ENCODE measurements at regions not wholly inside any gene's neighbourhood (a gene's known extent, or its start where the extent isn't known, plus 50 kb on each side); places are given as distances from the start of the nearest gene placed in this dataset.
"Not testable (repeated sequence)": the region's sequence is repeated elsewhere in the genome, so short reads cannot be mapped to it uniquely, and the experiment has no call there.

GRCh38 chr7:149586646-149587645, 89.3 kb upstream of the ZNF746 start:
- H3K36me3 ChIP-seq (ENCODE audit: control insufficient read depth, insufficient read depth, low read length), result no peaks in the 10 kb centered on the region
- H3K9ac ChIP-seq, result no peak overlapping the region
- no peak for TF ChIP-seq CTCF (IDR thresholded peaks at IDR 0.05)
- no peaks in the 10 kb centered on the region for H3K9me3 ChIP-seq (ENCODE audit: control insufficient read depth, low read length)
- H2AFZ ChIP-seq, result no peak overlapping the region
- H3K4me3 ChIP-seq (ENCODE audit: low read depth, low read length), result no peak overlapping the region
- H3K4me2 ChIP-seq (ENCODE audit: low read length), result no peak overlapping the region
- H3K27me3 ChIP-seq (ENCODE audit: control insufficient read depth, insufficient read depth, low read length), result no peaks in the 10 kb centered on the region
- peaks cover 9% of the 10 kb centered on the region for H3K79me2 ChIP-seq
- no peaks in the 10 kb centered on the region for H3K4me1 ChIP-seq
- no peak overlapping the region for H3K27ac ChIP-seq

- Histone ChIP-seq H3K27me3 (ENCODE audit: control insufficient read depth, insufficient read depth, low read length) (no peaks in the 10 kb centered on the region), H3K9ac (no peak overlapping the region), H3K4me2 (ENCODE audit: low read length) (no peak overlapping the region), H3K27ac (no peak overlapping the region), H3K9me3 (ENCODE audit: control insufficient read depth, low read length) (no peaks in the 10 kb centered on the region), H3K4me3 (ENCODE audit: low read depth, low read length) (no peak overlapping the region), H3K4me1 (no peaks in the 10 kb centered on the region), H3K36me3 (ENCODE audit: control insufficient read depth, insufficient read depth, low read length) (no peaks in the 10 kb centered on the region), H3K79me2 (peaks cover 14% of the 10 kb centered on the region), H2AFZ (no peak overlapping the region)
- TF ChIP-seq CTCF (IDR thresholded peaks at IDR 0.05), result no peak
These were observed 86.9 kb upstream of the ZNF746 start for GRCh38 chr7:149584530-149584929.

GRCh38 chr7:149584009-149584408, 86.4 kb upstream of the ZNF746 start:
- H3K4me3 ChIP-seq (ENCODE audit: low read depth, low read length), result no peak overlapping the region
- H3K4me1 ChIP-seq, result no peaks in the 10 kb centered on the region
- no peak for TF ChIP-seq CTCF (IDR thresholded peaks at IDR 0.05)
- no peaks in the 10 kb centered on the region for H3K27me3 ChIP-seq (ENCODE audit: control insufficient read depth, insufficient read depth, low read length)
- H3K36me3 ChIP-seq (ENCODE audit: control insufficient read depth, insufficient read depth, low read length), result no peaks in the 10 kb centered on the region
- H3K79me2 ChIP-seq, result peaks cover 16% of the 10 kb centered on the region
- no peak overlapping the region for H3K9ac ChIP-seq
- H3K27ac ChIP-seq, result no peak overlapping the region
- H3K9me3 ChIP-seq (ENCODE audit: control insufficient read depth, low read length), result no peaks in the 10 kb centered on the region
- H3K4me2 ChIP-seq (ENCODE audit: low read length), result no peak overlapping the region
- H2AFZ ChIP-seq, result no peak overlapping the region

GRCh38 chr7:149580328-149580727, 82.7 kb upstream of the ZNF746 start:
- H3K4me1 ChIP-seq, result no peaks in the 10 kb centered on the region
- TF ChIP-seq CTCF (IDR thresholded peaks at IDR 0.05), result no peak
- no peak overlapping the region for H3K27ac ChIP-seq
- H3K9ac ChIP-seq, result no peak overlapping the region
- no peaks in the 10 kb centered on the region for H3K9me3 ChIP-seq (ENCODE audit: control insufficient read depth, low read length)
- no peak overlapping the region for H3K4me3 ChIP-seq (ENCODE audit: low read depth, low read length)
- H2AFZ ChIP-seq, result no peak overlapping the region
- H3K79me2 ChIP-seq, result peaks cover 16% of the 10 kb centered on the region
- no peaks in the 10 kb centered on the region for H3K36me3 ChIP-seq (ENCODE audit: control insufficient read depth, insufficient read depth, low read length)
- no peak overlapping the region for H3K4me2 ChIP-seq (ENCODE audit: low read length)
- H3K27me3 ChIP-seq (ENCODE audit: control insufficient read depth, insufficient read depth, low read length), result no peaks in the 10 kb centered on the region

- not testable (repeated sequence) for H3K36me3 ChIP-seq (ENCODE audit: control insufficient read depth, insufficient read depth, low read length)
These were observed 81.8 kb upstream of the ZNF746 start for GRCh38 chr7:149579365-149579764.

GRCh38 chr7:149574428-149574827, 76.8 kb upstream of the ZNF746 start:
- not testable (repeated sequence) for H3K36me3 ChIP-seq (ENCODE audit: control insufficient read depth, insufficient read depth, low read length); H3K27me3 ChIP-seq (ENCODE audit: control insufficient read depth, insufficient read depth, low read length); H3K4me2 ChIP-seq (ENCODE audit: low read length); H2AFZ ChIP-seq; H3K9ac ChIP-seq; H3K4me3 ChIP-seq (ENCODE audit: low read depth, low read length); H3K9me3 ChIP-seq (ENCODE audit: control insufficient read depth, low read length); H3K79me2 ChIP-seq; H3K4me1 ChIP-seq; H3K27ac ChIP-seq

More at GRCh38 chr7:149579365-149579764, 81.8 kb upstream of the ZNF746 start:
- not testable (repeated sequence) for H3K4me2 ChIP-seq (ENCODE audit: low read length); H3K9me3 ChIP-seq (ENCODE audit: control insufficient read depth, low read length); H3K4me1 ChIP-seq; H3K27me3 ChIP-seq (ENCODE audit: control insufficient read depth, insufficient read depth, low read length); H2AFZ ChIP-seq; H3K9ac ChIP-seq; H3K27ac ChIP-seq; H3K4me3 ChIP-seq (ENCODE audit: low read depth, low read length)
- H3K79me2 ChIP-seq, result peaks cover 13% of the 10 kb centered on the region
